ENCODE measurements at regions not wholly inside any gene's neighbourhood (a gene's known extent, or its start where the extent isn't known, plus 50 kb on each side); places are given as distances from the start of the nearest gene placed in this dataset.

DNA sequence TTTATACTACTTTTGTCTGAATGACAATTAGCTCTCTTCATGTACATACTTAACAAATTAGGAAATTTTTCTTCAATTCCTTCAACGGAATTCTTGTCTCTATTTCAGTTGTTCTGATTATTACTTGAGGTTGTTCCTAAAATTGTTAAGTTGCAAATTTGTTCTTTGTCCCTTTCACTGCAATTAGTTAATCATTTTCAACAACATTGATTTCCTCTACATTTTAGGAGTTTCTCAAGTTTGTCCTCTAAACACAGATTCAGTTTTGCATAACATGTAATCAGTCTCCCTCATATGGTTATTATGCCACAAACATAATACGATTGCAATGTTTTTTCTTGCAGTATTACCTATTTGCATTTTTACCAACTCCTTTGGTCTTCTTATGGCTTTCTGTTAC is 283.5 kb downstream of the SV2B start:
- intact Hi-C loops (cut with micrococcal nuclease) = no loop called here
- no peak for FAIRE-seq
- in situ Hi-C loops (cut with MboI) = no loop called here

More for the DNA sequence above, 283.5 kb downstream of the SV2B start:
- Histone ChIP-seq H2AFZ (ENCODE audit: low read depth, low read length) (no peak overlapping the region), H3K4me3 (no peak overlapping the region), H3K9me1 (ENCODE audit: control insufficient read depth, insufficient read depth, low read length) (no peaks in the 10 kb centered on the region), H3K9ac (ENCODE audit: insufficient read depth in 1 of 2, low read depth in 2 of 2, low read length in 2 of 2) (no peak overlapping the region), H4K20me1 (replicated peaks; ENCODE audit: control insufficient read depth, insufficient read depth, low read length) (no peaks in the 10 kb centered on the region), H3K4me2 (ENCODE audit: insufficient read depth, low read length) (no peak overlapping the region), H3K9me3 (replicated peaks; ENCODE audit: control insufficient read depth, insufficient read depth, low read depth, low read length) (no peaks in the 10 kb centered on the region), H3K27ac (ENCODE audit: extremely low read depth, low read depth, low read length) (no peak overlapping the region), H3K36me3 (ENCODE audit: control insufficient read depth, insufficient read depth, low read length) (no peaks in the 10 kb centered on the region), H3K4me1 (replicated peaks in 1 of 2; ENCODE audit: control insufficient read depth in 2 of 2, insufficient read depth in 2 of 2, low read length in 2 of 2) (no peaks in the 10 kb centered on the region), H3K79me2 (ENCODE audit: control insufficient read depth, insufficient read depth, low read length) (no peaks in the 10 kb centered on the region), H3K27me3 (ENCODE audit: control insufficient read depth in 2 of 2, insufficient read depth in 2 of 2, low read length in 2 of 2) (no peaks in the 10 kb centered on the region)
- TF ChIP-seq SMARCE1 (IDR thresholded peaks at IDR 0.05) = no peak
- no peak for TF ChIP-seq ETS2 (tag; IDR thresholded peaks at IDR 0.05; ENCODE audit: borderline replicate concordance, poor library complexity, severe bottlenecking)
- TF ChIP-seq, protein P1, sequence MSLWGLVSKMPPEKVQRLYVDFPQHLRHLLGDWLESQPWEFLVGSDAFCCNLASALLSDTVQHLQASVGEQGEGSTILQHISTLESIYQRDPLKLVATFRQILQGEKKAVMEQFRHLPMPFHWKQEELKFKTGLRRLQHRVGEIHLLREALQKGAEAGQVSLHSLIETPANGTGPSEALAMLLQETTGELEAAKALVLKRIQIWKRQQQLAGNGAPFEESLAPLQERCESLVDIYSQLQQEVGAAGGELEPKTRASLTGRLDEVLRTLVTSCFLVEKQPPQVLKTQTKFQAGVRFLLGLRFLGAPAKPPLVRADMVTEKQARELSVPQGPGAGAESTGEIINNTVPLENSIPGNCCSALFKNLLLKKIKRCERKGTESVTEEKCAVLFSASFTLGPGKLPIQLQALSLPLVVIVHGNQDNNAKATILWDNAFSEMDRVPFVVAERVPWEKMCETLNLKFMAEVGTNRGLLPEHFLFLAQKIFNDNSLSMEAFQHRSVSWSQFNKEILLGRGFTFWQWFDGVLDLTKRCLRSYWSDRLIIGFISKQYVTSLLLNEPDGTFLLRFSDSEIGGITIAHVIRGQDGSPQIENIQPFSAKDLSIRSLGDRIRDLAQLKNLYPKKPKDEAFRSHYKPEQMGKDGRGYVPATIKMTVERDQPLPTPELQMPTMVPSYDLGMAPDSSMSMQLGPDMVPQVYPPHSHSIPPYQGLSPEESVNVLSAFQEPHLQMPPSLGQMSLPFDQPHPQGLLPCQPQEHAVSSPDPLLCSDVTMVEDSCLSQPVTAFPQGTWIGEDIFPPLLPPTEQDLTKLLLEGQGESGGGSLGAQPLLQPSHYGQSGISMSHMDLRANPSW (CRISPR knock-in tag; IDR thresholded peaks at IDR 0.05) = no peak
- TF ChIP-seq, protein P2, sequence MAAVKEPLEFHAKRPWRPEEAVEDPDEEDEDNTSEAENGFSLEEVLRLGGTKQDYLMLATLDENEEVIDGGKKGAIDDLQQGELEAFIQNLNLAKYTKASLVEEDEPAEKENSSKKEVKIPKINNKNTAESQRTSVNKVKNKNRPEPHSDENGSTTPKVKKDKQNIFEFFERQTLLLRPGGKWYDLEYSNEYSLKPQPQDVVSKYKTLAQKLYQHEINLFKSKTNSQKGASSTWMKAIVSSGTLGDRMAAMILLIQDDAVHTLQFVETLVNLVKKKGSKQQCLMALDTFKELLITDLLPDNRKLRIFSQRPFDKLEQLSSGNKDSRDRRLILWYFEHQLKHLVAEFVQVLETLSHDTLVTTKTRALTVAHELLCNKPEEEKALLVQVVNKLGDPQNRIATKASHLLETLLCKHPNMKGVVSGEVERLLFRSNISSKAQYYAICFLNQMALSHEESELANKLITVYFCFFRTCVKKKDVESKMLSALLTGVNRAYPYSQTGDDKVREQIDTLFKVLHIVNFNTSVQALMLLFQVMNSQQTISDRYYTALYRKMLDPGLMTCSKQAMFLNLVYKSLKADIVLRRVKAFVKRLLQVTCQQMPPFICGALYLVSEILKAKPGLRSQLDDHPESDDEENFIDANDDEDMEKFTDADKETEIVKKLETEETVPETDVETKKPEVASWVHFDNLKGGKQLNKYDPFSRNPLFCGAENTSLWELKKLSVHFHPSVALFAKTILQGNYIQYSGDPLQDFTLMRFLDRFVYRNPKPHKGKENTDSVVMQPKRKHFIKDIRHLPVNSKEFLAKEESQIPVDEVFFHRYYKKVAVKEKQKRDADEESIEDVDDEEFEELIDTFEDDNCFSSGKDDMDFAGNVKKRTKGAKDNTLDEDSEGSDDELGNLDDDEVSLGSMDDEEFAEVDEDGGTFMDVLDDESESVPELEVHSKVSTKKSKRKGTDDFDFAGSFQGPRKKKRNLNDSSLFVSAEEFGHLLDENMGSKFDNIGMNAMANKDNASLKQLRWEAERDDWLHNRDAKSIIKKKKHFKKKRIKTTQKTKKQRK (IDR thresholded peaks at IDR 0.05; ENCODE audit: borderline replicate concordance, low read depth, low read length) = no peak
- TF ChIP-seq FOXK1 (CRISPR knock-in tag; IDR thresholded peaks at IDR 0.05; ENCODE audit: borderline replicate concordance) = no peak
- TF ChIP-seq ASH1L (IDR thresholded peaks at IDR 0.05; ENCODE audit: borderline replicate concordance, low read depth, partially characterized antibody) = no peak
- TF ChIP-seq, protein P3, sequence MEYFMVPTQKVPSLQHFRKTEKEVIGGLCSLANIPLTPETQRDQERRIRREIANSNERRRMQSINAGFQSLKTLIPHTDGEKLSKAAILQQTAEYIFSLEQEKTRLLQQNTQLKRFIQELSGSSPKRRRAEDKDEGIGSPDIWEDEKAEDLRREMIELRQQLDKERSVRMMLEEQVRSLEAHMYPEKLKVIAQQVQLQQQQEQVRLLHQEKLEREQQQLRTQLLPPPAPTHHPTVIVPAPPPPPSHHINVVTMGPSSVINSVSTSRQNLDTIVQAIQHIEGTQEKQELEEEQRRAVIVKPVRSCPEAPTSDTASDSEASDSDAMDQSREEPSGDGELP (CRISPR knock-in tag; IDR thresholded peaks at IDR 0.05; ENCODE audit: borderline replicate concordance) = no peak
- BruUV-seq (replicated peaks) = no TSS peak
- 0% methylated on average over 2 of the region's 2 CpGs for WGBS (ENCODE audit: insufficient coverage, low coverage, missing lambda C conversion rate)
- CTCF ChIA-PET (ENCODE audit: low intra/inter-chr PET ratio) = no interaction called here
- no peak for ATAC-seq
- DNase-seq (ENCODE audit: extremely low read depth in 1 of 4, low spot score in 3 of 4) = no peak
- POLR2A ChIA-PET = no interaction called here
